OCI-LY1 (cell line): ENCODE measurements at regions not wholly inside any gene's neighbourhood (a gene's known extent, or its start where the extent isn't known, plus 50 kb on each side); places are given as distances from the start of the nearest gene placed in this dataset.
A peak's percentile ranks its signal among the peaks of the same experiment; 100 is the strongest.

Experiments used
- H2AFZ ChIP-seq: fragments of 200-600 bp; sonication (generic), shearing (Covaris generic); 2 replicates; pipeline ENCODE4 v1.6.0; 2014; ENCODE audit warnings: antibody characterized with exemption, mild to moderate bottlenecking, low read length
- H3F3A ChIP-seq: fragments of 200-600 bp; sonication (generic), shearing (Covaris generic); 2 replicates; pipeline ENCODE4 v1.6.0; 2014; ENCODE audit warnings: mild to moderate bottlenecking, antibody characterized with exemption, low read length, moderate library complexity; ENCODE audit not compliant: insufficient read depth
- H3K27ac ChIP-seq: fragments of 200-600 bp; sonication (generic); 2 replicates; pipeline ENCODE4 v1.5.1; 2014; ENCODE audit warnings: low read length, mixed run types, mild to moderate bottlenecking, low read depth; ENCODE audit not compliant: poor library complexity, severe bottlenecking
- H3K27me3 ChIP-seq: fragments of 200-600 bp; sonication (generic); 2 replicates; pipeline ENCODE4 v1.6.0; 2014; ENCODE audit warnings: antibody characterized with exemption, mild to moderate bottlenecking, low read length, moderate library complexity; ENCODE audit not compliant: insufficient read depth
- H3K36me3 ChIP-seq: fragments of 200-600 bp; sonication (generic); 2 replicates; pipeline ENCODE4 v1.6.1; 2014; ENCODE audit warnings: mild to moderate bottlenecking, antibody characterized with exemption, low read length, moderate library complexity, mixed read lengths; ENCODE audit not compliant: insufficient read depth
- H3K4me1 ChIP-seq: fragments of 200-600 bp; sonication (generic); 2 replicates; pipeline ENCODE4 v1.5.1; 2014; ENCODE audit warnings: mild to moderate bottlenecking, low read length, moderate library complexity; ENCODE audit not compliant: insufficient read depth, severe bottlenecking
- H3K4me2 ChIP-seq: fragments of 200-600 bp; sonication (generic), shearing (Covaris generic); 2 replicates; pipeline ENCODE4 v1.6.1; 2014; ENCODE audit warnings: low read length
- H3K4me3 ChIP-seq: fragments of 200-600 bp; sonication (generic); 2 replicates; pipeline ENCODE4 v1.5.1; 2014; ENCODE audit warnings: low read length, low read depth, mild to moderate bottlenecking, mixed read lengths; ENCODE audit not compliant: poor library complexity, severe bottlenecking
- H3K79me2 ChIP-seq: fragments of 200-600 bp; shearing (Covaris generic); 2 replicates; pipeline ENCODE4 v1.6.1; 2016; ENCODE audit warnings: mixed run types, low read length, mixed read lengths; ENCODE audit not compliant: insufficient read depth
- H3K9ac ChIP-seq: fragments of 200-600 bp; sonication (generic), shearing (Covaris generic); 2 replicates; pipeline ENCODE4 v1.6.1; 2014; ENCODE audit warnings: mild to moderate bottlenecking, low read length, mixed read lengths
- H3K9me2 ChIP-seq: fragments of 200-600 bp; sonication (generic), shearing (Covaris generic); 2 replicates; pipeline ENCODE4 v1.6.1; 2014; ENCODE audit warnings: low read depth, mild to moderate bottlenecking, low read length, mixed read lengths
- H3K9me3 ChIP-seq: fragments of 200-600 bp; shearing (Covaris generic); 2 replicates; pipeline ENCODE4 v1.6.1; 2014; ENCODE audit warnings: low read length, mixed read lengths
- H4K20me1 ChIP-seq: fragments of 200-600 bp; sonication (generic), shearing (Covaris generic); 2 replicates; pipeline ENCODE4 v1.6.0; 2016; ENCODE audit warnings: mild to moderate bottlenecking, low read length; ENCODE audit not compliant: insufficient read depth
- EZH2 ChIP-seq: fragments of 200-600 bp; sonication (generic), shearing (Covaris generic); IDR thresholded peaks from 2 replicates; pipeline ENCODE4 v1.8.0; 2017; ENCODE audit warnings: borderline replicate concordance, mixed run types, mild to moderate bottlenecking, antibody characterized with exemption, low read length, moderate library complexity, mixed read lengths
- TF ChIP-seq, protein P1 (sequence below): fragments of 200-600 bp; sonication (generic), shearing (Covaris generic); IDR thresholded peaks from 2 replicates; pipeline ENCODE4 v1.5.1; 2017; ENCODE audit warnings: mild to moderate bottlenecking, antibody characterized with exemption, low read length, moderate library complexity, mixed read lengths

DNA sequence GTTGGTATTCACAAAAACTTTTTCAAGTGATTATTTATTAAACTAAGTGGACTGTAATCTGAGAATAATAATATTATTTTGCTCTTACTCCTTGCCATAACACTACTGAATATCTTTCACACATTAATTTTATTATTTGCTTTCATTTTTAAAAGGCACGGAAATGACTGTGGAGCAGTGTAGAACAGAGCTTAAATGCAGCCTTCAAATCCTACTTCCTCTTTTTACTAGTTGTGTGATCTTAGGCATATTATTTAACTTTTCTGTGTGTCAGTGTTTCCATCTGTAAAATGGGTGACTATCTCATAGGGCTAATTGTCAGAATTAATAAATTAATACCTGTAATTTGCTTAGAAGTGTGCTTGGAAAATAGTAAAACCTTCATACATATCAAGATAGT lies 55.5 kb upstream of the SLC8A1 start:
- H3K9ac ChIP-seq, result no peak overlapping the region
- H4K20me1 ChIP-seq, result no peaks in the 10 kb centered on the region
- H3K9me2 ChIP-seq, result no peaks in the 10 kb centered on the region
- no peak overlapping the region for H3K27ac ChIP-seq
- TF ChIP-seq EZH2, result no peak
- TF ChIP-seq, protein P1, sequence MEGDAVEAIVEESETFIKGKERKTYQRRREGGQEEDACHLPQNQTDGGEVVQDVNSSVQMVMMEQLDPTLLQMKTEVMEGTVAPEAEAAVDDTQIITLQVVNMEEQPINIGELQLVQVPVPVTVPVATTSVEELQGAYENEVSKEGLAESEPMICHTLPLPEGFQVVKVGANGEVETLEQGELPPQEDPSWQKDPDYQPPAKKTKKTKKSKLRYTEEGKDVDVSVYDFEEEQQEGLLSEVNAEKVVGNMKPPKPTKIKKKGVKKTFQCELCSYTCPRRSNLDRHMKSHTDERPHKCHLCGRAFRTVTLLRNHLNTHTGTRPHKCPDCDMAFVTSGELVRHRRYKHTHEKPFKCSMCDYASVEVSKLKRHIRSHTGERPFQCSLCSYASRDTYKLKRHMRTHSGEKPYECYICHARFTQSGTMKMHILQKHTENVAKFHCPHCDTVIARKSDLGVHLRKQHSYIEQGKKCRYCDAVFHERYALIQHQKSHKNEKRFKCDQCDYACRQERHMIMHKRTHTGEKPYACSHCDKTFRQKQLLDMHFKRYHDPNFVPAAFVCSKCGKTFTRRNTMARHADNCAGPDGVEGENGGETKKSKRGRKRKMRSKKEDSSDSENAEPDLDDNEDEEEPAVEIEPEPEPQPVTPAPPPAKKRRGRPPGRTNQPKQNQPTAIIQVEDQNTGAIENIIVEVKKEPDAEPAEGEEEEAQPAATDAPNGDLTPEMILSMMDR, result no peak
- H3K4me1 ChIP-seq, result no peaks in the 10 kb centered on the region
- no peak overlapping the region for H3K4me3 ChIP-seq
- no peaks in the 10 kb centered on the region for H3K36me3 ChIP-seq
- H2AFZ ChIP-seq, result no peak overlapping the region
- no peaks in the 10 kb centered on the region for H3K9me3 ChIP-seq
- H3K4me2 ChIP-seq, result peak overlapping the region; percentile 32; the same call in 1 of the 2 replicates
- no peaks in the 10 kb centered on the region for H3K27me3 ChIP-seq
- H3K79me2 ChIP-seq, result no peaks in the 10 kb centered on the region
- H3F3A ChIP-seq, result no peaks in the 10 kb centered on the region

DNA sequence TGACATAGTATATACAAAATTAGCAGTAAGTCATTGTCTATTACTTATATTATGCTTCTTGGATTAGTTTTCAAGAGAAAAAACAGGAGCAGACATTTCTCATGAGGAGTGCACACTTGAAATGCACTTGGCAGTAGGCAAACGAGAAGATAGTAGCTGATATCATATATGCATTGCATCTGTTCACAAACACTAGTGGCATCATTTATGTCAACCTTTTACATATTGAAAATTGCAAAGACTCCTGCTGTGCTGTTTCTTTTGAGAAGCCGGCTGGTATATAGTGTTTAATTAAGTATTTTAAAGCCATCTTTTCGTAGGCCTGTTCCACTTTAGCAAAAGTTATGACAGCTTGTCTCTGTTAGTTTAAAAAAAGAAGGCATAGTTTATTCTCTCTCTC lies 58.4 kb upstream of the SLC8A1 start:
- H3F3A ChIP-seq, result no peaks in the 10 kb centered on the region
- H3K4me1 ChIP-seq, result no peaks in the 10 kb centered on the region
- no peaks in the 10 kb centered on the region for H3K9me3 ChIP-seq
- H3K9ac ChIP-seq, result no peak overlapping the region
- TF ChIP-seq, protein P1, result no peak
- TF ChIP-seq EZH2, result no peak
- no peaks in the 10 kb centered on the region for H3K27me3 ChIP-seq
- no peak overlapping the region for H3K27ac ChIP-seq
- no peak overlapping the region for H2AFZ ChIP-seq
- H3K4me3 ChIP-seq, result no peak overlapping the region
- H3K4me2 ChIP-seq, result no peak overlapping the region
- H3K9me2 ChIP-seq, result no peaks in the 10 kb centered on the region
- no peaks in the 10 kb centered on the region for H3K36me3 ChIP-seq
- H4K20me1 ChIP-seq, result no peaks in the 10 kb centered on the region
- no peaks in the 10 kb centered on the region for H3K79me2 ChIP-seq

DNA sequence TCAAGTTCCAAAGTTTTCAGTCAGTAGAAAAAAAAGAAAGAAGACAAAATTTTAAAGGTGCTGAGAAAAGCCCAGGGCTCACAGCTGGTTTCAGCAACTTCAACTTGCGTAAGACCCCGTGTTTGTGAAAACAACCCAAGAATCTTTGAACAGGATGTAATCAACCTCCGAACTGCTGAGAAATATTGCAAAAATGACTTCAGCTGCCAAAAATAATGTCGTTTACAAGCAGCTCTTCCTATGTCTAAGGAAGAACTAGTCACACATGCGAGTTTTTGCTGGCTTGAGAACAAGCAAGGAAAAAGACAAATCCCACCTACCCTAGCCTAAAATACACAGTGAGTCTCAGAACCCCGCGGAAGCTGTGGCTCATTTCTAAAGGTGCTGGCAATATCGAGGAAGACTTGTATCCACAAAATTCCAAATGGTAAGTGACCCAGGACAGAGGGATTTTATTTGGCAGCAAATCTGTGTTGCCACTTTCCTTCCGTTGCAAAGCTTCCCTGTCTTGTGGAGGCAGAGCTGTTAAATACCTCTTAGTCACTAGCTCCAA lies 59.8 kb upstream of the SLC8A1 start:
- H3K9ac ChIP-seq, result no peak overlapping the region
- no peaks in the 10 kb centered on the region for H3K36me3 ChIP-seq
- H3K9me3 ChIP-seq, result no peaks in the 10 kb centered on the region
- H4K20me1 ChIP-seq, result no peaks in the 10 kb centered on the region
- no peaks in the 10 kb centered on the region for H3K9me2 ChIP-seq
- no peak overlapping the region for H2AFZ ChIP-seq
- no peaks in the 10 kb centered on the region for H3K27me3 ChIP-seq
- H3K4me2 ChIP-seq, result no peak overlapping the region
- H3K27ac ChIP-seq, result no peak overlapping the region
- no peak overlapping the region for H3K4me3 ChIP-seq
- no peaks in the 10 kb centered on the region for H3K79me2 ChIP-seq
- no peak for TF ChIP-seq EZH2
- TF ChIP-seq, protein P1, result no peak
- no peaks in the 10 kb centered on the region for H3F3A ChIP-seq
- H3K4me1 ChIP-seq, result no peaks in the 10 kb centered on the region
